ENCODE measurements at regions not wholly inside any gene's neighbourhood (a gene's known extent, or its start where the extent isn't known, plus 50 kb on each side); places are given as distances from the start of the nearest gene placed in this dataset.

- no peak for DNase-seq (ENCODE audit: low spot score)
Measured at GRCh38 chr2:138846216-138846821, 66.1 kb upstream of the NXPH2 start.

GRCh38 chr2:138842341-138842740 is 62.2 kb upstream of the NXPH2 start:
- DNase-seq (ENCODE audit: low spot score): no peak

DNA sequence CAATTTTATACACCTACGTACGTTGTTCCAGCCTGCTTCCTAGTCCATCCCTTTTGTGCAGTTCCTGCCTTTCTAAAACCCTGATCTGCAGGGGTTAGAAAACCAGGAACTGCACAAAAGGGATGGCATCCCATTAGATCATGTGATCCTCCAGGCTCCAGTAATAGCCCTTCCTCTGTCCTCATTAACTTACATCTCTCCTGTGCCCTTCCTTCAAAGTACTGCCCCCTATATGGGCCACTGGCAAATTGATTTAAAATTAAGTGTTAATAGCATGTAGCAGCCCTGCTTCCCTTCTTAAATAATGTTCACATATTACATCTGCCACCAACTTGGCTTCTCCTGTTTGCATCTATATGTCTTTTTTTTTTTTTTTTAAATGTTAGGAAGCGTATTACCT is 61.3 kb upstream of the NXPH2 start:
- DNase-seq (ENCODE audit: low spot score): no peak

DNA sequence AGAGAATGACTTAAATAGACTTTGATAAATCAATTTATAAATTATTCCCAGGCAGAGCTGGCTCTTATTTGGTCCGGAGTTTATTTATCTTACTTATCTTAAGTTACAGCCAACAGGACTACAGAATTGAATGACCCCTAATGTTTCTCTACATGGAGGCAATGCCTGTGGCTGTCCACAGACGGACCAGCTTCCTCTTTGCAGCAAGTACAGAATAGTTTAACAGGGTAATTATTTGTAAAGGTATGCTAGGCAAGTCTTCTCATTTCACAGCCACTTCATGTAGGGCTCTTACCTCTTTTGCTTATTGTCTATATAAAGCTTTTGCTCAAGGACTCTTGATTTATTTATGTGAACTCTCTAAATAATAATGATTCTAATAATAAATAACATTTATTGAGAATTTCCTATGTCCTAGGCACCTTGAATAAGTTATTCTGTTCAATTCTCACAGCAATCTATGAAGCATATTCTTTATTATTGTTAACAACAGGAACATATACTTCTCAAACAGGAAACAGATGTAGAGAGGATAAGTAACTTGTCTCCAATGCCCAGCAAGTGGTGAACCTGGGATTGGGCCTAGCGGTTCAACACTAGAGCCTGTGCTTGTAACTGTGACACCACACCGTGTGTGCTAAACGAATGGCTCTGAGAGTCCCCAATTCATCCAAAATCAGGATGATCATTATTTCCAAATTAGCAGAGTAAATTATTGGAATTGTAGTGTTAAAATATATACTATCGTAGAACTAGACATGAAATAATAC is 58.8 kb upstream of the NXPH2 start:
- no peak for DNase-seq (ENCODE audit: low spot score)

DNA sequence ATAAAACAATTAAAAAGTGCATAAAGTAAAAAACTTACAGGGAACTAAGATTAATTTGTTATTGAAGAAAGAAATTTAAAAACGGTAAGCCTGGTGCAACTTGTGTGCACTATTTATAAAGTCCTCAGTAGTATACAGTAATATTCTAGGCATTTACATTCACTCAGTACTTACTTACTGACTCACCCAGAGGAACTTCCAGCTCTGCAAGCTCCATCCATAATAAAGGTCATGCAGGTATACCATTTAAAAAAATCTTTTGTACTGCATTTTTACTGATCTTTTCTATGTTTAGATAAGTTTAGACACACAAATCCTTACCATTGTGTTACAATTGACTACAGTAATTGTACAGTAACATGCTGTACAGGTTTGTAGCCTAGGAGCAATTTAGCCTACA is 51.5 kb upstream of the NXPH2 start:
- DNase-seq (ENCODE audit: low spot score): no peak

DNA sequence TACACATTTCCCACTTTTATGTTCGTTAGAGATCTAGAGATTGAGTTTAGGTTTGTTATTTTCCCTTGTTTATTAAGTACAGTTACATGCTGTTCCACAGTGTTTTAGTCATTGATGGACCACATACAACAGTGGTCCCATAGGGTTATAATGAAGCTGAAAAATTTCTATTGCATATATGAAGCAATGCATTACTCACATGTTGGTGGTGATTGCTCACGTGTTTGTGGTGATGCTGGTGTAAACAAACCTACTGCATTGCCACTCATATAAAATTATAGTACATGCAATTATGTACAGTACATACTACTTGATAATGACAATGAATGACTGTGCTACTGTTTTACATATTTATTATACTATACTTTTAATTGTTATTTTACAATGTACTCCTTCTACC is 51.0 kb upstream of the NXPH2 start:
- DNase-seq (ENCODE audit: low spot score): no peak

GRCh38 chr2:138830547-138830946 is 50.4 kb upstream of the NXPH2 start:
- no peak for DNase-seq (ENCODE audit: low spot score)

Measured in mucosa of gallbladder (tissue), 1 donor.